Uterus (tissue), 3 donors: ENCODE measurements at regions not wholly inside any gene's neighbourhood (a gene's known extent, or its start where the extent isn't known, plus 50 kb on each side); places are given as distances from the start of the nearest gene placed in this dataset.

ENCODE experiments used
- DNase-seq, 2 donors: peaks; one replicate each; pipeline ENCODE4 v3.0.0-alpha.2; 2019 to 2020
- H3K27ac ChIP-seq, 2 donors: fragments of 200-600 bp; sonication (generic); 1 replicate in 1 of 2; 2 replicates in 1 of 2; pipeline ENCODE4 v1.5.1; 2016 to 2018
- H3K27me3 ChIP-seq, 2 donors: fragments of 200-600 bp; sonication (generic); one replicate each; pipeline ENCODE4 v1.5.1; 2018 to 2019; ENCODE audit warnings: control low read depth in 1 of 2
- H3K36me3 ChIP-seq, 2 donors: fragments of 200-600 bp; sonication (generic); one replicate each; pipeline ENCODE4 v1.5.1; 2019; ENCODE audit warnings: control low read depth in 1 of 2
- H3K4me1 ChIP-seq, 2 donors: fragments of 200-600 bp; sonication (generic); one replicate each; pipeline ENCODE4 v1.5.1; 2018 to 2019; ENCODE audit warnings: control low read depth in 1 of 2
- H3K4me3 ChIP-seq, 2 donors: fragments of 200-600 bp; sonication (generic); 1 replicate in 1 of 2; 2 replicates in 1 of 2; pipeline ENCODE4 v1.5.1; 2018 to 2019; ENCODE audit warnings: mild to moderate bottlenecking in 1 of 2
- H3K9me3 ChIP-seq, 2 donors: fragments of 200-600 bp; sonication (generic); one replicate each; pipeline ENCODE4 v1.5.1; 2019; ENCODE audit warnings: control low read depth in 1 of 2
- CTCF ChIP-seq, 4 experiments: fragments of 200-600 bp in 2 of 4; fragments of 450-650 bp in 2 of 4; sonication (generic) in 2 of 4; IDR thresholded peaks; one replicate each; pipeline ENCODE4 v1.5.1; 2016 to 2019; ENCODE audit warnings: antibody characterized with exemption in 4 of 4, mild to moderate bottlenecking in 2 of 4, moderate library complexity in 1 of 4
- POLR2A ChIP-seq, 2 donors: fragments of 450-650 bp; IDR thresholded peaks; one replicate each; pipeline ENCODE4 v1.6.1; 2016; ENCODE audit warnings: antibody characterized with exemption in 2 of 2, mild to moderate bottlenecking in 1 of 2, moderate library complexity in 1 of 2
- intact Hi-C: fragments of 100-400 bp; cut with DNase I; formaldehyde crosslinking; loops from one replicate; pipeline ENCODE4 v1.15.1; 2023; ENCODE audit warnings: low total_unique reads
- donor health status: DM: yes; HTN: yes; CAD: no.

GRCh38 chr20:40890181-40890580 lies 138.4 kb upstream of the TOP1 start:
- intact Hi-C loops, result no loop called here
- Histone ChIP-seq H3K9me3 (no peaks in the 10 kb centered on the region), H3K27me3 (no peaks in the 10 kb centered on the region), H3K4me1 (no peaks in the 10 kb centered on the region), H3K4me3 (no peak overlapping the region), H3K36me3 (no peaks in the 10 kb centered on the region), H3K27ac (no peak overlapping the region)
- DNase-seq, result no peak
- TF ChIP-seq CTCF (IDR thresholded peaks at IDR 0.05) (no peak), POLR2A (IDR thresholded peaks at IDR 0.05) (no peak)

GRCh38 chr20:40890635-40891034 lies 138.0 kb upstream of the TOP1 start:
- no peak for TF ChIP-seq POLR2A (IDR thresholded peaks at IDR 0.05)
- TF ChIP-seq CTCF (IDR thresholded peaks at IDR 0.05), result no peak
- no peak for DNase-seq
- H3K9me3 ChIP-seq, result no peaks in the 10 kb centered on the region
- H3K36me3 ChIP-seq, result no peaks in the 10 kb centered on the region
- H3K4me1 ChIP-seq, result no peaks in the 10 kb centered on the region
- no peak overlapping the region for H3K4me3 ChIP-seq
- no peak overlapping the region for H3K27ac ChIP-seq
- intact Hi-C loops, result no loop called here
- H3K27me3 ChIP-seq, result no peaks in the 10 kb centered on the region

GRCh38 chr20:40891351-40891750 lies 137.3 kb upstream of the TOP1 start:
- intact Hi-C loops, result no loop called here

GRCh38 chr20:40892642-40893041 lies 136.0 kb upstream of the TOP1 start:
- Histone ChIP-seq H3K4me3 (no peak overlapping the region), H3K4me1 (no peaks in the 10 kb centered on the region), H3K27ac (no peak overlapping the region), H3K27me3 (no peaks in the 10 kb centered on the region), H3K36me3 (no peaks in the 10 kb centered on the region), H3K9me3 (no peaks in the 10 kb centered on the region)
- intact Hi-C loops, result no loop called here
- no peak for TF ChIP-seq POLR2A (IDR thresholded peaks at IDR 0.05)
- TF ChIP-seq CTCF (IDR thresholded peaks at IDR 0.05), result no peak
- DNase-seq, result no peak

More at GRCh38 chr20:40891351-40891750, 137.3 kb upstream of the TOP1 start:
- Histone ChIP-seq H3K36me3 (no peaks in the 10 kb centered on the region), H3K27me3 (no peaks in the 10 kb centered on the region), H3K4me1 (no peaks in the 10 kb centered on the region), H3K27ac (no peak overlapping the region), H3K9me3 (no peaks in the 10 kb centered on the region), H3K4me3 (no peak overlapping the region)
- no peak for DNase-seq
- no peak for TF ChIP-seq CTCF (IDR thresholded peaks at IDR 0.05)
- TF ChIP-seq POLR2A (IDR thresholded peaks at IDR 0.05), result no peak

GRCh38 chr20:40893610-40894236 lies 134.9 kb upstream of the TOP1 start:
- intact Hi-C loops, result no loop called here
- no peak for DNase-seq
- Histone ChIP-seq H3K4me3 (no peak overlapping the region), H3K36me3 (no peaks in the 10 kb centered on the region), H3K4me1 (no peaks in the 10 kb centered on the region), H3K9me3 (no peaks in the 10 kb centered on the region), H3K27me3 (no peaks in the 10 kb centered on the region), H3K27ac (no peak overlapping the region)
- no peak for TF ChIP-seq POLR2A (IDR thresholded peaks at IDR 0.05)
- no peak for TF ChIP-seq CTCF (IDR thresholded peaks at IDR 0.05)
